K562 (cell line): ENCODE measurements at regions not wholly inside any gene's neighbourhood (a gene's known extent, or its start where the extent isn't known, plus 50 kb on each side); places are given as distances from the start of the nearest gene placed in this dataset.

Experiments
- AFF1 ChIP-seq, 2 experiments: fragments of 450-650 bp; IDR thresholded peaks; 2 replicates each; pipeline ENCODE4 v1.6.1; 2018; ENCODE audit warnings: mild to moderate bottlenecking in 2 of 2, low read depth in 1 of 2; ENCODE audit not compliant: partially characterized antibody in 2 of 2
- EZH2 ChIP-seq: IDR thresholded peaks from 2 replicates; pipeline ENCODE4 v1.6.1; 2012; ENCODE audit warnings: low read depth, mild to moderate bottlenecking, inconsistent platforms, low read length, borderline replicate concordance
- FOXA1 ChIP-seq: fragments of 450-650 bp; IDR thresholded peaks from 2 replicates; pipeline ENCODE4 v1.6.1; 2016; ENCODE audit warnings: mild to moderate bottlenecking, borderline replicate concordance
- KDM1A ChIP-seq, 2 experiments: fragments of 450-650 bp; IDR thresholded peaks; 2 replicates each; pipeline ENCODE4 v1.6.1; 2016; ENCODE audit warnings: mild to moderate bottlenecking in 2 of 2
- NR2C1 ChIP-seq, 2 experiments: fragments of 450-650 bp; IDR thresholded peaks; 2 replicates each; pipeline ENCODE4 v1.6.1; 2017; ENCODE audit warnings: mild to moderate bottlenecking in 2 of 2, antibody characterized with exemption in 1 of 2, inconsistent platforms in 1 of 2, missing compliant biosample characterization in 1 of 2, missing genetic modification characterization in 1 of 2
- PML ChIP-seq: IDR thresholded peaks from 2 replicates; pipeline ENCODE4 v1.6.1; 2012; ENCODE audit warnings: low read length, inconsistent platforms
- RAD51 ChIP-seq: fragments of 450-650 bp; IDR thresholded peaks from 2 replicates; pipeline ENCODE4 v1.7.1; 2016; ENCODE audit warnings: low read depth, mild to moderate bottlenecking, borderline replicate concordance
- RERE ChIP-seq: sonication (generic); formaldehyde crosslinking; IDR thresholded peaks from 2 replicates; pipeline ENCODE4 v1.8.0; 2023; ENCODE audit warnings: missing genetic modification reagents, mild to moderate bottlenecking, borderline replicate concordance
- RFX5 ChIP-seq: IDR thresholded peaks from 2 replicates; pipeline ENCODE4 v1.6.1; 2011; ENCODE audit warnings: low read depth, mild to moderate bottlenecking, improper control_type of control experiment, low read length
- SIX5 ChIP-seq, 2 experiments: IDR thresholded peaks; 2 replicates each; pipeline ENCODE4 v1.6.1; 2011; ENCODE audit warnings: low read length in 2 of 2, borderline replicate concordance in 1 of 2, low read depth in 1 of 2, mild to moderate bottlenecking in 1 of 2, moderate library complexity in 1 of 2; ENCODE audit not compliant: insufficient read depth in 1 of 2
- TF ChIP-seq, protein P1 (sequence below), 3 experiments: IDR thresholded peaks in 2 of 3; conservative IDR thresholded peaks in 1 of 3; 2 replicates each; pipeline ENCODE4 v1.5.1; 2011 to 2012; ENCODE audit warnings: low read length in 3 of 3, mild to moderate bottlenecking in 3 of 3, control low read depth in 2 of 3, improper control_type of control experiment in 1 of 3, inconsistent platforms in 1 of 3, low read depth in 1 of 3, mixed read lengths in 1 of 3, moderate library complexity in 1 of 3; ENCODE audit not compliant: insufficient read depth in 2 of 3
- TF ChIP-seq, protein P2 (sequence below): sonication (generic); formaldehyde crosslinking; IDR thresholded peaks from 2 replicates; pipeline ENCODE4 v1.8.0; 2022; ENCODE audit warnings: mild to moderate bottlenecking, missing genetic modification reagents, borderline replicate concordance

DNA sequence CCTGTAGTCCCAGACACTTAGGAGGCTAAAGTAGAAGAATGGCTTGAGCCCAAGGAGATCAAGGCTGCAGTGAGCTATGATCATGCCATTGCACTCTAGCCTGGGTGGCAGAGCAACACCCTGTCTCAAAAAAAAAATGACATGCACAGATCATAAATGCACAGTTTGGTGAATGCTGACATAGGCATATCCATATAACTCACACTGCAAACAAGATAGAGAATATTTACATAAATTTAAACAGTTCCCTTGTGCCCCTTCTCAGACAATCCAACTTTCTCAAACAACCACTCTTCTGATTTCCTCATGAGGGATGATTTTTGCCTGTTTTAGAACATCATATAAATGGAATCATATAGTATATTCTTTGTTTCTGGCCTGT, 88.7 kb upstream of the CAST start:
- TF ChIP-seq, protein P1, sequence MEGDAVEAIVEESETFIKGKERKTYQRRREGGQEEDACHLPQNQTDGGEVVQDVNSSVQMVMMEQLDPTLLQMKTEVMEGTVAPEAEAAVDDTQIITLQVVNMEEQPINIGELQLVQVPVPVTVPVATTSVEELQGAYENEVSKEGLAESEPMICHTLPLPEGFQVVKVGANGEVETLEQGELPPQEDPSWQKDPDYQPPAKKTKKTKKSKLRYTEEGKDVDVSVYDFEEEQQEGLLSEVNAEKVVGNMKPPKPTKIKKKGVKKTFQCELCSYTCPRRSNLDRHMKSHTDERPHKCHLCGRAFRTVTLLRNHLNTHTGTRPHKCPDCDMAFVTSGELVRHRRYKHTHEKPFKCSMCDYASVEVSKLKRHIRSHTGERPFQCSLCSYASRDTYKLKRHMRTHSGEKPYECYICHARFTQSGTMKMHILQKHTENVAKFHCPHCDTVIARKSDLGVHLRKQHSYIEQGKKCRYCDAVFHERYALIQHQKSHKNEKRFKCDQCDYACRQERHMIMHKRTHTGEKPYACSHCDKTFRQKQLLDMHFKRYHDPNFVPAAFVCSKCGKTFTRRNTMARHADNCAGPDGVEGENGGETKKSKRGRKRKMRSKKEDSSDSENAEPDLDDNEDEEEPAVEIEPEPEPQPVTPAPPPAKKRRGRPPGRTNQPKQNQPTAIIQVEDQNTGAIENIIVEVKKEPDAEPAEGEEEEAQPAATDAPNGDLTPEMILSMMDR (IDR thresholded peaks at IDR 0.05 in 2 of 3, conservative IDR thresholded peaks at IDR 0.05 in 1 of 3; ENCODE audit: insufficient read depth in 2 of 3, low read depth in 1 of 3, low read length in 3 of 3): no peak
- TF ChIP-seq KDM1A (IDR thresholded peaks at IDR 0.05): no peak
- TF ChIP-seq RFX5: no peak
- TF ChIP-seq, protein P2, sequence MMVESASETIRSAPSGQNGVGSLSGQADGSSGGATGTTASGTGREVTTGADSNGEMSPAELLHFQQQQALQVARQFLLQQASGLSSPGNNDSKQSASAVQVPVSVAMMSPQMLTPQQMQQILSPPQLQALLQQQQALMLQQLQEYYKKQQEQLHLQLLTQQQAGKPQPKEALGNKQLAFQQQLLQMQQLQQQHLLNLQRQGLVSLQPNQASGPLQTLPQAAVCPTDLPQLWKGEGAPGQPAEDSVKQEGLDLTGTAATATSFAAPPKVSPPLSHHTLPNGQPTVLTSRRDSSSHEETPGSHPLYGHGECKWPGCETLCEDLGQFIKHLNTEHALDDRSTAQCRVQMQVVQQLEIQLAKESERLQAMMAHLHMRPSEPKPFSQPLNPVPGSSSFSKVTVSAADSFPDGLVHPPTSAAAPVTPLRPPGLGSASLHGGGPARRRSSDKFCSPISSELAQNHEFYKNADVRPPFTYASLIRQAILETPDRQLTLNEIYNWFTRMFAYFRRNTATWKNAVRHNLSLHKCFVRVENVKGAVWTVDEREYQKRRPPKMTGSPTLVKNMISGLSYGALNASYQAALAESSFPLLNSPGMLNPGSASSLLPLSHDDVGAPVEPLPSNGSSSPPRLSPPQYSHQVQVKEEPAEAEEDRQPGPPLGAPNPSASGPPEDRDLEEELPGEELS (CRISPR knock-in tag): no peak
- no peak for TF ChIP-seq NR2C1 (IDR thresholded peaks at IDR 0.05)
- no peak for TF ChIP-seq NR2C1 (tag; IDR thresholded peaks at IDR 0.05)
- TF ChIP-seq AFF1 (IDR thresholded peaks at IDR 0.05; ENCODE audit: low read depth in 1 of 2, partially characterized antibody in 2 of 2): no peak
- no peak for TF ChIP-seq FOXA1
- TF ChIP-seq RAD51: no peak
- TF ChIP-seq PML: no peak
- no peak for TF ChIP-seq RERE (CRISPR knock-in tag)
- no peak for TF ChIP-seq EZH2
- TF ChIP-seq SIX5 (IDR thresholded peaks at IDR 0.05; ENCODE audit: borderline replicate concordance in 1 of 2, insufficient read depth in 1 of 2, low read depth in 1 of 2, low read length in 2 of 2): no peak
